ENCODE measurements at regions not wholly inside any gene's neighbourhood (a gene's known extent, or its start where the extent isn't known, plus 50 kb on each side); places are given as distances from the start of the nearest gene placed in this dataset.

- no peak for ATAC-seq
- intact Hi-C loops (cut with DNase I, micrococcal nuclease), result no loop called here
- no peak for DNase-seq
These were observed 76.3 kb upstream of the NPAS1 start for GRCh38 chr19:46943150-46943946.

GRCh38 chr19:46944123-46944748 lies 75.4 kb upstream of the NPAS1 start:
- no peak for ATAC-seq
- intact Hi-C loops (cut with DNase I, micrococcal nuclease), result no loop called here

GRCh38 chr19:46944918-46945628 lies 74.6 kb upstream of the NPAS1 start:
- ATAC-seq (peak; percentile 72), DNase-seq (peak; percentile 48 to 50)
- intact Hi-C loops (cut with DNase I, micrococcal nuclease), result no loop called here

More at GRCh38 chr19:46944123-46944748, 75.4 kb upstream of the NPAS1 start:
- DNase-seq, result no peak

- peak; percentile 81 for ATAC-seq
- intact Hi-C loops (cut with DNase I, micrococcal nuclease), result no loop called here
- DNase-seq, result peak in 1 of 2 donors; percentile 61
These were observed 73.7 kb upstream of the NPAS1 start for GRCh38 chr19:46945694-46946489.

- DNase-seq, result no peak
- intact Hi-C loops (cut with DNase I, micrococcal nuclease), result no loop called here
- ATAC-seq, result peak; percentile 31
These were observed 72.9 kb upstream of the NPAS1 start for GRCh38 chr19:46946611-46947238.

- ATAC-seq (peak; percentile 5), DNase-seq (no peak)
- intact Hi-C loops (cut with DNase I, micrococcal nuclease), result no loop called here
These were observed 71.8 kb upstream of the NPAS1 start for GRCh38 chr19:46947866-46948265.

GRCh38 chr19:46950526-46951170 lies 69.0 kb upstream of the NPAS1 start:
- intact Hi-C loops (cut with DNase I, micrococcal nuclease), result no loop called here
- no peak for DNase-seq
- ATAC-seq, result no peak

GRCh38 chr19:46951171-46951986 lies 68.3 kb upstream of the NPAS1 start:
- ATAC-seq (peak; percentile 76), DNase-seq (peak; percentile 86 to 89)
- intact Hi-C loops (cut with DNase I, micrococcal nuclease), result no loop called here

GRCh38 chr19:46952874-46953273 lies 66.8 kb upstream of the NPAS1 start:
- DNase-seq (no peak), ATAC-seq (no peak)
- intact Hi-C loops (cut with DNase I, micrococcal nuclease), result no loop called here

- DNase-seq, result no peak
- no peak for ATAC-seq
- intact Hi-C loops (cut with DNase I, micrococcal nuclease), result no loop called here
These were observed 65.6 kb upstream of the NPAS1 start for GRCh38 chr19:46953955-46954501.

- intact Hi-C loops (cut with DNase I, micrococcal nuclease), result no loop called here
- ATAC-seq, result no peak
- no peak for DNase-seq
These were observed 65.1 kb upstream of the NPAS1 start for GRCh38 chr19:46954502-46954992.

GRCh38 chr19:46954993-46955812 lies 64.4 kb upstream of the NPAS1 start:
- intact Hi-C loops (cut with DNase I, micrococcal nuclease), result no loop called here
- ATAC-seq (peak; percentile 29), DNase-seq (no peak)

- intact Hi-C loops (cut with DNase I, micrococcal nuclease), result no loop called here
These were observed 63.7 kb upstream of the NPAS1 start for GRCh38 chr19:46955813-46956371.

GRCh38 chr19:46958532-46958931 lies 61.1 kb upstream of the NPAS1 start:
- intact Hi-C loops (cut with DNase I, micrococcal nuclease), result no loop called here
- DNase-seq (no peak), ATAC-seq (no peak)

More at GRCh38 chr19:46955813-46956371, 63.7 kb upstream of the NPAS1 start:
- DNase-seq, result no peak
- ATAC-seq, result no peak

GRCh38 chr19:46959894-46960556 lies 59.6 kb upstream of the NPAS1 start:
- ATAC-seq (no peak), DNase-seq (no peak)
- intact Hi-C loops (cut with DNase I, micrococcal nuclease), result no loop called here
